Panc1 (cell line): ENCODE measurements at regions not wholly inside any gene's neighbourhood (a gene's known extent, or its start where the extent isn't known, plus 50 kb on each side); places are given as distances from the start of the nearest gene placed in this dataset.

ENCODE experiments used
- ATAC-seq: fragments of 200-7000 bp; cut with Tn5 transposase; 2 replicates; pipeline ENCODE4 v1.9.1; 2020; ENCODE audit warnings: mild to moderate bottlenecking, moderate library complexity
- BruUV-seq: library from RNA; stranded (reverse); fragments of 400-500 nt; replicated peaks from 2 replicates; lab custom pipeline; 2021; lab: Mats Ljungman, UMichigan
- CTCF ChIA-PET: fragments of 300-600 bp; sonication (Branson Sonifier 250); formaldehyde crosslinking; loops from one replicate; lab custom pipeline; 2022; ENCODE audit warnings: antibody characterized with exemption; lab: Charles Lee
- POLR2A ChIA-PET: fragments of 300-600 bp; sonication (Branson Sonifier 250); formaldehyde crosslinking; loops from one replicate; lab custom pipeline; 2022; ENCODE audit warnings: antibody characterized with exemption; lab: Charles Lee
- DNase-seq: peaks from one replicate; pipeline ENCODE4 v3.0.0-alpha.2; 2010; ENCODE audit warnings: low read depth, low spot score
- H3K27ac ChIP-seq: 2 replicates; pipeline ENCODE4 v1.5.1; 2011; ENCODE audit warnings: mild to moderate bottlenecking, low read length, inconsistent platforms
- H3K27me3 ChIP-seq: fragments of 200-500 bp; sonication (Bioruptor generic); 2 replicates; pipeline ENCODE4 v1.6.0; 2014; ENCODE audit warnings: low read length, inconsistent platforms; ENCODE audit not compliant: control insufficient read depth, insufficient read depth
- H3K36me3 ChIP-seq: fragments of 200-500 bp; sonication (Bioruptor generic); 2 replicates; pipeline ENCODE4 v1.5.1; 2014; ENCODE audit warnings: inconsistent platforms, mild to moderate bottlenecking, low read length, moderate library complexity; ENCODE audit not compliant: control insufficient read depth, insufficient read depth
- H3K4me1 ChIP-seq: 2 replicates; pipeline ENCODE4 v1.5.1; 2011; ENCODE audit warnings: inconsistent platforms, mild to moderate bottlenecking, low read length, moderate library complexity; ENCODE audit not compliant: control insufficient read depth, insufficient read depth
- H3K4me3 ChIP-seq, 2 experiments: 2 replicates each; pipeline ENCODE4 v1.5.1; 2011 to 2012; ENCODE audit warnings: low read depth in 2 of 2, low read length in 2 of 2, mild to moderate bottlenecking in 2 of 2, inconsistent platforms in 1 of 2, moderate library complexity in 1 of 2
- H3K9me3 ChIP-seq: fragments of 200-500 bp; sonication (Bioruptor generic); 2 replicates; pipeline ENCODE4 v1.5.1; 2014; ENCODE audit warnings: low read depth, mild to moderate bottlenecking, inconsistent platforms, low read length, moderate library complexity; ENCODE audit not compliant: control insufficient read depth, insufficient read depth
- POLR2AphosphoS5 ChIP-seq: IDR thresholded peaks from 2 replicates; pipeline ENCODE4 v1.6.1; 2012; ENCODE audit warnings: mild to moderate bottlenecking, low read depth, low read length, moderate library complexity
- REST ChIP-seq, 2 experiments: IDR thresholded peaks; 2 replicates each; pipeline ENCODE4 v1.6.1; 2011 to 2012; ENCODE audit warnings: low read depth in 2 of 2, control low read depth in 1 of 2, low read length in 1 of 2, mild to moderate bottlenecking in 1 of 2, moderate library complexity in 1 of 2; ENCODE audit not compliant: insufficient read depth in 1 of 2
- SIN3A ChIP-seq: IDR thresholded peaks from 2 replicates; pipeline ENCODE4 v1.6.1; 2012; ENCODE audit warnings: low read depth, mild to moderate bottlenecking, low read length, moderate library complexity, borderline replicate concordance; ENCODE audit not compliant: insufficient read depth
- TCF7L2 ChIP-seq: IDR thresholded peaks from 2 replicates; pipeline ENCODE4 v1.6.1; 2011; ENCODE audit warnings: mild to moderate bottlenecking, low read depth, low read length, inconsistent platforms
- in situ Hi-C: cut with HindIII; loops from 2 replicates; pipeline ENCODE4 v1.10.0; 2016; ENCODE audit warnings: low sequenced_read_pairs, low pct_unique_long_range_greater_than_20kb
- intact Hi-C: fragments of 100-400 bp; cut with micrococcal nuclease; formaldehyde crosslinking; loops from one replicate; pipeline ENCODE4 v1.10.0; 2022; ENCODE audit not compliant: unreplicated experiment
- TF ChIP-seq, protein P1 (sequence below): fragments of 450-650 bp; IDR thresholded peaks from 2 replicates; pipeline ENCODE4 v1.5.1; 2017; ENCODE audit warnings: mild to moderate bottlenecking

DNA sequence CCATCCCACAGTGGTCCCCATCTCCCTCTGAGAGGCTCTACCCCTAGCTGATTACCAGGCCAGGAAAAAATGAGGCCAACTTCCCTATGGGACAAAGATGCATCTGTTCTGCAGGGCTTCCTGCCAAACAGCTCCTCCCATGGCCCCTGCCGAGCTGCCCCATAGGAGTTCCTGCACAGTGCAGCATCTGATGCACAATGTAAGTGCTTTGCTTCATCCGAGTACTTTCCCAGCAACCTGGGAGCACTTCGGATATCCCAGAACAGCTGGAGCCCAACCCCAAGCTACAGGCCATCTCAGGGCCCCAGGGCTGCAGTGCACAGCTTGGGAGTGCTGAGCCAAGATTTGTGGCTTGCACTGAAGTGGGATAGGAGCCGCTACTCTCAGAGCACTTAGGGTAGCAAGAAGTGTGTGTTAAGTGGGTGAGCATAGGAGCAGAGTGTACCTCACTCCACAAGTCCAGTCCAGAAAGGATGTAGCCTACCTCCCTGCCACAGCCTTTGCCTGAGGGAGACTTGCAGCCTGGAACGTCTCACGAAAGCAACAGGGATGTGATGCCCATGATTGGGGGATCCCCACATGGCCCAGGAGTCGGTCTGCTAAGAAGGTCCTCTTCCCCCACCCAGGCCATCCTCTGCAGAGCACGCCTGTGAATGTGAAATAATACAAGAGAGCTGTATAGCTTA is 209.6 kb upstream of the VWC2 start:
- DNase-seq (no peak), ATAC-seq (no peak)
- Histone ChIP-seq H3K27ac (no peak overlapping the region), H3K4me3 (no peak overlapping the region), H3K36me3 (no peaks in the 10 kb centered on the region), H3K4me1 (no peaks in the 10 kb centered on the region), H3K27me3 (no peaks in the 10 kb centered on the region), H3K9me3 (peaks cover 5% of the 10 kb centered on the region; the same call in 1 of the 2 replicates)
- ChIA-PET POLR2A (no interaction called here), CTCF (no interaction called here)
- intact Hi-C loops = no loop called here
- in situ Hi-C loops = no loop called here
- TF ChIP-seq POLR2AphosphoS5 = no peak
- no TSS peak for BruUV-seq

DNA sequence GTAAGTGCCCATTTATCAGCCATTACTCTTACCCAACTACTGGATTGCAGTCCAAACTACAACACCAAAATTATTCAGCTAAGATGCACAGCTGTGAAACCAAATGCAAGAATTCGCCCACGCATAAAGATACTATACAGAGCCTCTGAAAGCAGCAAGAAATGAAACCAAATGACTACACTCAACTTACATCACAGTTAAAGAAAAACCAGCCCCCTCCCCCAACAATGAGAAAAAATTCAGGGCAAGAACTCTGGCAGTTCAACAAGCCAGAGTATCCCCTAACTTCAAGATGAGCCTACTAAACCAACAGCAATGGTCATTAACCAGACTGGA is 209.1 kb upstream of the VWC2 start:
- intact Hi-C loops = no loop called here
- no peak for ATAC-seq
- Histone ChIP-seq H3K4me1 (no peaks in the 10 kb centered on the region), H3K27ac (no peak overlapping the region), H3K9me3 (peaks cover 5% of the 10 kb centered on the region; the same call in 1 of the 2 replicates), H3K4me3 (no peak overlapping the region), H3K27me3 (no peaks in the 10 kb centered on the region), H3K36me3 (no peaks in the 10 kb centered on the region)
- no TSS peak for BruUV-seq
- TF ChIP-seq, protein P1, sequence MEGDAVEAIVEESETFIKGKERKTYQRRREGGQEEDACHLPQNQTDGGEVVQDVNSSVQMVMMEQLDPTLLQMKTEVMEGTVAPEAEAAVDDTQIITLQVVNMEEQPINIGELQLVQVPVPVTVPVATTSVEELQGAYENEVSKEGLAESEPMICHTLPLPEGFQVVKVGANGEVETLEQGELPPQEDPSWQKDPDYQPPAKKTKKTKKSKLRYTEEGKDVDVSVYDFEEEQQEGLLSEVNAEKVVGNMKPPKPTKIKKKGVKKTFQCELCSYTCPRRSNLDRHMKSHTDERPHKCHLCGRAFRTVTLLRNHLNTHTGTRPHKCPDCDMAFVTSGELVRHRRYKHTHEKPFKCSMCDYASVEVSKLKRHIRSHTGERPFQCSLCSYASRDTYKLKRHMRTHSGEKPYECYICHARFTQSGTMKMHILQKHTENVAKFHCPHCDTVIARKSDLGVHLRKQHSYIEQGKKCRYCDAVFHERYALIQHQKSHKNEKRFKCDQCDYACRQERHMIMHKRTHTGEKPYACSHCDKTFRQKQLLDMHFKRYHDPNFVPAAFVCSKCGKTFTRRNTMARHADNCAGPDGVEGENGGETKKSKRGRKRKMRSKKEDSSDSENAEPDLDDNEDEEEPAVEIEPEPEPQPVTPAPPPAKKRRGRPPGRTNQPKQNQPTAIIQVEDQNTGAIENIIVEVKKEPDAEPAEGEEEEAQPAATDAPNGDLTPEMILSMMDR = no peak
- TF ChIP-seq POLR2AphosphoS5 = no peak
- TF ChIP-seq REST (IDR thresholded peaks at IDR 0.05; ENCODE audit: insufficient read depth in 1 of 2, low read depth in 2 of 2, low read length in 1 of 2) = no peak
- no peak for DNase-seq
- in situ Hi-C loops = no loop called here
- POLR2A ChIA-PET = no interaction called here
- CTCF ChIA-PET = no interaction called here

DNA sequence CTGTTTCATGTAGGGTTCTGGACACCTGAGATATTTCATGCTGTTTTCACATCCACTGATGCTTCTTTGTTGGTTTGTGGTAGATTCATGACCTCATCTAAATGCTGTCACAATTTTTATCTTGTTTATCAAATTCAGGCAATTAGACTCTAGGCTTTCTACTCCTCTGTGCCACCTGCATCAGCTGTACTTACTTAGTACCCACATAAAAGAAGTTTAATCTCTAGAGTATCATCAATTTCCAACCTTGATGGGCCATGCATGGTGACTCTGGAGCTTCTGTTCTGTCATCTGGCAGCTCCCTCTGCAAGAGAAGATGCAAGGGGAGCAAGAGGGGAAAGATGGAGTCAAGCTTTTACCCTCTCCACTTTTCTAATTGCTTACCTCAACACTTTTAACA is 195.9 kb upstream of the VWC2 start:
- no peak for TF ChIP-seq REST (IDR thresholded peaks at IDR 0.05; ENCODE audit: insufficient read depth in 1 of 2, low read depth in 2 of 2, low read length in 1 of 2)
- TF ChIP-seq SIN3A = no peak
- TF ChIP-seq TCF7L2 = no peak
- TF ChIP-seq, protein P1 = no peak
- TF ChIP-seq POLR2AphosphoS5 = no peak
- Histone ChIP-seq H3K9me3 (no peaks in the 10 kb centered on the region), H3K27me3 (no peaks in the 10 kb centered on the region), H3K27ac (no peak overlapping the region), H3K36me3 (no peaks in the 10 kb centered on the region), H3K4me3 (no peak overlapping the region), H3K4me1 (no peaks in the 10 kb centered on the region)
- in situ Hi-C loops (no loop called here), intact Hi-C loops (no loop called here)
- ChIA-PET POLR2A (no interaction called here), CTCF (no interaction called here)
- DNase-seq (no peak), ATAC-seq (no peak)
- BruUV-seq = no TSS peak
